ENCODE measurements at regions not wholly inside any gene's neighbourhood (a gene's known extent, or its start where the extent isn't known, plus 50 kb on each side); places are given as distances from the start of the nearest gene placed in this dataset.

- ChIA-PET CTCF (no interaction called here), POLR2A (no interaction called here)
- Mint-ChIP-seq H3K4me1 (no peaks in the 10 kb centered on the region), H3K36me3 (no peaks in the 10 kb centered on the region), H3K9me3 (no peaks in the 10 kb centered on the region), H3K27ac (no peak overlapping the region), H3K27me3 (ENCODE audit: low read depth) (no peaks in the 10 kb centered on the region), H3K4me3 (no peak overlapping the region)
- ATAC-seq (no peak), DNase-seq (ENCODE audit: low spot score) (no peak)
- TF ChIP-seq MYBL2 (CRISPR knock-in tag; IDR thresholded peaks at IDR 0.05): no peak
- no peak for TF ChIP-seq ATF6 (CRISPR knock-in tag; IDR thresholded peaks at IDR 0.05)
- TF ChIP-seq HMGA2 (CRISPR knock-in tag; IDR thresholded peaks at IDR 0.05): no peak
- no peak for TF ChIP-seq GABPB1 (CRISPR knock-in tag; IDR thresholded peaks at IDR 0.05)
- no peak for TF ChIP-seq NFATC4 (CRISPR knock-in tag; IDR thresholded peaks at IDR 0.05)
- TF ChIP-seq JUN (CRISPR knock-in tag; IDR thresholded peaks at IDR 0.05): no peak
- no peak for TF ChIP-seq CREB1 (CRISPR knock-in tag; IDR thresholded peaks at IDR 0.05)
- TF ChIP-seq SMAD3 (CRISPR knock-in tag; IDR thresholded peaks at IDR 0.05; ENCODE audit: borderline replicate concordance): no peak
- no peak for TF ChIP-seq NFE2L1 (CRISPR knock-in tag; IDR thresholded peaks at IDR 0.05)
- TF ChIP-seq TP53 (CRISPR knock-in tag; IDR thresholded peaks at IDR 0.05): no peak
- no peak for TF ChIP-seq ZNF317 (CRISPR knock-in tag; IDR thresholded peaks at IDR 0.05; ENCODE audit: borderline replicate concordance, low read depth)
- TF ChIP-seq ZNF671 (CRISPR knock-in tag; IDR thresholded peaks at IDR 0.05): no peak
- TF ChIP-seq USF2 (CRISPR knock-in tag; IDR thresholded peaks at IDR 0.05): no peak
These were observed 375.9 kb downstream of the NXPH1 start for GRCh38 chr7:8809320-8809719.

- TF ChIP-seq RELA (CRISPR knock-in tag; IDR thresholded peaks at IDR 0.05; ENCODE audit: borderline replicate concordance) (no peak), CREB1 (CRISPR knock-in tag; IDR thresholded peaks at IDR 0.05) (no peak), ZNF121 (CRISPR knock-in tag; IDR thresholded peaks at IDR 0.05) (no peak), TP53 (CRISPR knock-in tag; IDR thresholded peaks at IDR 0.05) (no peak), ZNF219 (CRISPR knock-in tag; IDR thresholded peaks at IDR 0.05; ENCODE audit: borderline replicate concordance) (no peak)
- CTCF ChIA-PET: no interaction called here
- no peaks in the 10 kb centered on the region for H3K27me3 Mint-ChIP-seq (ENCODE audit: low read depth)
- H3K4me3 Mint-ChIP-seq: no peak overlapping the region
- H3K27ac Mint-ChIP-seq: no peak overlapping the region
- ATAC-seq (no peak), DNase-seq (ENCODE audit: low spot score) (no peak)
- POLR2A ChIA-PET: no interaction called here
- H3K36me3 Mint-ChIP-seq: no peaks in the 10 kb centered on the region
- H3K4me1 Mint-ChIP-seq: peaks cover under 1% of the 10 kb centered on the region; the same call in 1 of the 2 replicates
- peaks cover under 1% of the 10 kb centered on the region; the same call in 1 of the 2 replicates for H3K9me3 Mint-ChIP-seq
These were observed 384.1 kb downstream of the NXPH1 start for GRCh38 chr7:8817448-8818036.

GRCh38 chr7:8818406-8818805 is 385.0 kb downstream of the NXPH1 start:
- DNase-seq (ENCODE audit: low spot score) (no peak), ATAC-seq (no peak)
- Mint-ChIP-seq H3K27ac (no peak overlapping the region), H3K4me1 (peaks cover 6% of the 10 kb centered on the region), H3K36me3 (no peaks in the 10 kb centered on the region), H3K27me3 (ENCODE audit: low read depth) (no peaks in the 10 kb centered on the region), H3K9me3 (peaks cover 7% of the 10 kb centered on the region; the same call in 1 of the 2 replicates), H3K4me3 (no peak overlapping the region)
- ChIA-PET CTCF (no interaction called here), POLR2A (no interaction called here)
- TF ChIP-seq E2F5 (CRISPR knock-in tag; IDR thresholded peaks at IDR 0.05) (no peak), ZNF396 (CRISPR knock-in tag; IDR thresholded peaks at IDR 0.05; ENCODE audit: borderline replicate concordance) (no peak), SOX15 (CRISPR knock-in tag; IDR thresholded peaks at IDR 0.05) (no peak)

Measured in WTC11 (cell line).